OCI-LY7 (cell line): ENCODE measurements at regions not wholly inside any gene's neighbourhood (a gene's known extent, or its start where the extent isn't known, plus 50 kb on each side); places are given as distances from the start of the nearest gene placed in this dataset.

Source experiments
- EZH2phosphoT487 ChIP-seq: fragments of 200-600 bp; sonication (generic); IDR thresholded peaks from 2 replicates; pipeline ENCODE4 v1.6.1; 2018; ENCODE audit warnings: low read depth, borderline replicate concordance, mild to moderate bottlenecking, mixed run types, antibody characterized with exemption, low read length, moderate library complexity, mixed read lengths
- TF ChIP-seq, protein P1 (sequence below): fragments of 200-600 bp; sonication (generic); conservative IDR thresholded peaks from 2 replicates; pipeline ENCODE4 v1.5.1; 2014; ENCODE audit warnings: mild to moderate bottlenecking, antibody characterized with exemption, low read length, moderate library complexity, mixed read lengths

- TF ChIP-seq, protein P1, sequence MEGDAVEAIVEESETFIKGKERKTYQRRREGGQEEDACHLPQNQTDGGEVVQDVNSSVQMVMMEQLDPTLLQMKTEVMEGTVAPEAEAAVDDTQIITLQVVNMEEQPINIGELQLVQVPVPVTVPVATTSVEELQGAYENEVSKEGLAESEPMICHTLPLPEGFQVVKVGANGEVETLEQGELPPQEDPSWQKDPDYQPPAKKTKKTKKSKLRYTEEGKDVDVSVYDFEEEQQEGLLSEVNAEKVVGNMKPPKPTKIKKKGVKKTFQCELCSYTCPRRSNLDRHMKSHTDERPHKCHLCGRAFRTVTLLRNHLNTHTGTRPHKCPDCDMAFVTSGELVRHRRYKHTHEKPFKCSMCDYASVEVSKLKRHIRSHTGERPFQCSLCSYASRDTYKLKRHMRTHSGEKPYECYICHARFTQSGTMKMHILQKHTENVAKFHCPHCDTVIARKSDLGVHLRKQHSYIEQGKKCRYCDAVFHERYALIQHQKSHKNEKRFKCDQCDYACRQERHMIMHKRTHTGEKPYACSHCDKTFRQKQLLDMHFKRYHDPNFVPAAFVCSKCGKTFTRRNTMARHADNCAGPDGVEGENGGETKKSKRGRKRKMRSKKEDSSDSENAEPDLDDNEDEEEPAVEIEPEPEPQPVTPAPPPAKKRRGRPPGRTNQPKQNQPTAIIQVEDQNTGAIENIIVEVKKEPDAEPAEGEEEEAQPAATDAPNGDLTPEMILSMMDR = no peak
- TF ChIP-seq EZH2phosphoT487 = no peak
Observed at GRCh38 chr11:23536907-23537306, 676.6 kb upstream of the CCDC179 start.
